GM12801 (cell line): ENCODE measurements at regions not wholly inside any gene's neighbourhood (a gene's known extent, or its start where the extent isn't known, plus 50 kb on each side); places are given as distances from the start of the nearest gene placed in this dataset.

Experiments used
- CTCF ChIP-seq: IDR thresholded peaks from one replicate; pipeline ENCODE4 v1.5.1; 2011; ENCODE audit warnings: control low read depth; ENCODE audit not compliant: insufficient read length; ENCODE audit errors: extremely low read depth

GRCh38 chr1:58030456-58030855 is 516.1 kb downstream of the OMA1 start:
- no peak for TF ChIP-seq CTCF

GRCh38 chr1:58017641-58018040 is 528.9 kb downstream of the OMA1 start:
- no peak for TF ChIP-seq CTCF

- no peak for TF ChIP-seq CTCF
These were observed 533.3 kb downstream of the OMA1 start for GRCh38 chr1:58013237-58013636.

- no peak for TF ChIP-seq CTCF
These were observed 534.5 kb downstream of the OMA1 start for GRCh38 chr1:58011978-58012377.

- no peak for TF ChIP-seq CTCF
These were observed 540.0 kb downstream of the OMA1 start for GRCh38 chr1:58006421-58007046.

GRCh38 chr1:58005212-58005611 is 541.3 kb downstream of the OMA1 start:
- TF ChIP-seq CTCF = no peak

- TF ChIP-seq CTCF = no peak
These were observed 542.5 kb downstream of the OMA1 start for GRCh38 chr1:58003988-58004387.
